Nephron (organoid): ENCODE measurements at regions not wholly inside any gene's neighbourhood (a gene's known extent, or its start where the extent isn't known, plus 50 kb on each side); places are given as distances from the start of the nearest gene placed in this dataset.

ENCODE experiments used
- H3K27ac Mint-ChIP-seq, 3 experiments: 2 replicates each; pipeline ENCODE4 v1.8.0; 2020; ENCODE audit warnings: mixed read lengths in 3 of 3, mild to moderate bottlenecking in 2 of 3, moderate library complexity in 1 of 3
- H3K27me3 Mint-ChIP-seq: 2 replicates; pipeline ENCODE4 v1.8.0; 2021; ENCODE audit warnings: low read depth, mild to moderate bottlenecking, moderate library complexity, mixed read lengths
- H3K36me3 Mint-ChIP-seq: 2 replicates; pipeline ENCODE4 v1.8.0; 2020; ENCODE audit warnings: low read depth, mixed read lengths
- H3K4me1 Mint-ChIP-seq: 2 replicates; pipeline ENCODE4 v1.8.0; 2020; ENCODE audit warnings: mixed read lengths
- H3K4me3 Mint-ChIP-seq, 3 experiments: 2 replicates each; pipeline ENCODE4 v1.8.0; 2020; ENCODE audit warnings: mild to moderate bottlenecking in 3 of 3, mixed read lengths in 3 of 3, moderate library complexity in 2 of 3
- H3K9me3 Mint-ChIP-seq: 2 replicates; pipeline ENCODE4 v1.8.0; 2020; ENCODE audit warnings: mixed read lengths
- TF ChIP-seq, protein P1 (sequence below), 3 experiments: fragments of 200-600 bp; sonication (generic); IDR thresholded peaks; one replicate each; pipeline ENCODE4 v1.5.0; 2021; ENCODE audit warnings: antibody characterized with exemption in 3 of 3; ENCODE audit not compliant: unreplicated experiment in 3 of 3

DNA sequence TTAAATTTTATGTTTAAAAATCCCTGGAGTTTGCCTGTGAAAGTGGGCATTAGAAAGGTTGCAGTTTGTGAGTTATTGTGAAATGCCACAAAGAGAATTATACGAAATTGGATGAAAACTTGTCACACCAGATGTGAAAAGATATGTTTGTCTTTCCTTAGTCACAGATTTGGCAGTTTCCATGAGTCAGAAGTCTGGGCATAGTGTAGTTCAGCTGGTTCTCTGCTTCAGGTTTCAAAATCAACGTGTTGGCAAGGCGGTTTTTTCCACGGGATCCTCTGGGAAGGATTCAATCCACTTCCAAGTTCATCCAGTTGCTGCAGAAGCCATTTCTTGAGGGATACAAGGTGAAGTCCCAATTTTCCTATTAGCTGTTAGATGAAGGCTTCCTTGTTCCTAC lies 658.0 kb upstream of the CDH2 start:
- H3K4me1 Mint-ChIP-seq: no peaks in the 10 kb centered on the region
- no peaks in the 10 kb centered on the region for H3K36me3 Mint-ChIP-seq

DNA sequence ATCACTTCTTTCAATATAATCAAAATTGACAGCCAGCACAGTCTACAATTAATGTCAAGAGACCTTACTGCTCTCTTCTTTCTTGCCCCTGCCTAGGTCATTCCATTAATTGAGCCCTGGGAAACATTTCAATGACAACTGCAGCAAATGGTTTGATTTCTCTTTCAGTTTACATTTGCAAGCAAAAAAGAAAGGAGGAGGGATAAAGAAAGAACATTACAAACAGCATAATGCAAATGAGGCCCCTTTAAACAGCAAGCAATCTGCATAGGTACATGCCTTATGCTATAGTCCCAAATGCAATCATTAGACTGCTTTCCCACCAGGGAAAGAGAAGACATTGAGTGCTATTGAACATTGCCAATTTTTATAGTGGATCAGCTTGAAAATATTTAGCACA lies 655.0 kb upstream of the CDH2 start:
- Mint-ChIP-seq H3K27ac (no peak overlapping the region), H3K36me3 (no peaks in the 10 kb centered on the region), H3K27me3 (peaks cover 3% of the 10 kb centered on the region), H3K4me1 (no peaks in the 10 kb centered on the region), H3K4me3 (no peak overlapping the region), H3K9me3 (no peaks in the 10 kb centered on the region)
- TF ChIP-seq, protein P1, sequence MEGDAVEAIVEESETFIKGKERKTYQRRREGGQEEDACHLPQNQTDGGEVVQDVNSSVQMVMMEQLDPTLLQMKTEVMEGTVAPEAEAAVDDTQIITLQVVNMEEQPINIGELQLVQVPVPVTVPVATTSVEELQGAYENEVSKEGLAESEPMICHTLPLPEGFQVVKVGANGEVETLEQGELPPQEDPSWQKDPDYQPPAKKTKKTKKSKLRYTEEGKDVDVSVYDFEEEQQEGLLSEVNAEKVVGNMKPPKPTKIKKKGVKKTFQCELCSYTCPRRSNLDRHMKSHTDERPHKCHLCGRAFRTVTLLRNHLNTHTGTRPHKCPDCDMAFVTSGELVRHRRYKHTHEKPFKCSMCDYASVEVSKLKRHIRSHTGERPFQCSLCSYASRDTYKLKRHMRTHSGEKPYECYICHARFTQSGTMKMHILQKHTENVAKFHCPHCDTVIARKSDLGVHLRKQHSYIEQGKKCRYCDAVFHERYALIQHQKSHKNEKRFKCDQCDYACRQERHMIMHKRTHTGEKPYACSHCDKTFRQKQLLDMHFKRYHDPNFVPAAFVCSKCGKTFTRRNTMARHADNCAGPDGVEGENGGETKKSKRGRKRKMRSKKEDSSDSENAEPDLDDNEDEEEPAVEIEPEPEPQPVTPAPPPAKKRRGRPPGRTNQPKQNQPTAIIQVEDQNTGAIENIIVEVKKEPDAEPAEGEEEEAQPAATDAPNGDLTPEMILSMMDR (IDR thresholded peaks at IDR 0.05; ENCODE audit: unreplicated experiment in 3 of 3): no peak

More for the DNA sequence above, 658.0 kb upstream of the CDH2 start:
- H3K4me3 Mint-ChIP-seq: no peak overlapping the region
- H3K9me3 Mint-ChIP-seq: no peaks in the 10 kb centered on the region
- no peak overlapping the region for H3K27ac Mint-ChIP-seq
- H3K27me3 Mint-ChIP-seq: peaks cover 3% of the 10 kb centered on the region
- TF ChIP-seq, protein P1 (IDR thresholded peaks at IDR 0.05; ENCODE audit: unreplicated experiment in 3 of 3): no peak

DNA sequence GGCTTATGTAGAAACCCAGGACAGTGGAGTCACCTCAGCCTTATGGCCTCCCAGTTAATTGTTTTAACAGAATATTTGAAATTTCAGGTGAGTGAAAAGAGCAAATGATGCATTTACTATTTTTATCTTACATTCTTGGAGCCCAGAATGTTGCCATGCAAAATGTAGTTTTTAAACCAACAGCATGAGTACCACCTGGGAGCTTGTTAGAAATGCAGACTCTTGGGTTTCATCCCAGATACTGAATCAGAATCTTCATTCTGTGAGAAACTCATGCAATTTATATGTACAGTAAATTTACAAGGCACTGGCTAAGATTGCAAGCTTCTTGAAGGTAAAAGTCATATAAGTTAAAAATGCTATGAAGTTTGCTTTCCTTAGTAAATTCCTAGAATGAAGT lies 654.5 kb upstream of the CDH2 start:
- H3K27me3 Mint-ChIP-seq: no peaks in the 10 kb centered on the region
- H3K27ac Mint-ChIP-seq: no peak overlapping the region
- no peaks in the 10 kb centered on the region for H3K36me3 Mint-ChIP-seq

DNA sequence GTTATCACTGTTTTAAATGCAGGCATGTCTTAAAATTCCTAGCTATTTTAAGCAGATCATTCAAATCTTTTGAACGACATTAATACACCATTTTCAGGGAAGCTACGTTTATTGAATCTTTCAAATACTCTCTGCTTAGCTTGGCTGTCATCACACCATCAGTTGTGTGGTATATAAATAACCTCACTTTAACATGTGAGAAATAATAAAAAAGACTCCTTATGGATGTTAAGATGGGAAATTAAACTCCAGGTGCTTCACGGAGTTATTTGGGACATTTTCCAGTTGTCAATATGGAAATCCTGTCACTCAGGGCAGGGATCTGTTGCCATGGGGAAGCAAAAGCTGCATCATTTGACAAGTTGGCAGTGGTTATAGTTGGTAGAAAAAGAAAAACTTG lies 649.2 kb upstream of the CDH2 start:
- Mint-ChIP-seq H3K4me1 (no peaks in the 10 kb centered on the region), H3K27me3 (no peaks in the 10 kb centered on the region), H3K4me3 (no peak overlapping the region), H3K27ac (no peak overlapping the region), H3K36me3 (no peaks in the 10 kb centered on the region), H3K9me3 (no peaks in the 10 kb centered on the region)
- TF ChIP-seq, protein P1 (IDR thresholded peaks at IDR 0.05; ENCODE audit: unreplicated experiment in 3 of 3): no peak

More for the DNA sequence above, 654.5 kb upstream of the CDH2 start:
- H3K9me3 Mint-ChIP-seq: no peaks in the 10 kb centered on the region
- no peaks in the 10 kb centered on the region for H3K4me1 Mint-ChIP-seq
- no peak overlapping the region for H3K4me3 Mint-ChIP-seq
- TF ChIP-seq, protein P1 (IDR thresholded peaks at IDR 0.05; ENCODE audit: unreplicated experiment in 3 of 3): no peak

DNA sequence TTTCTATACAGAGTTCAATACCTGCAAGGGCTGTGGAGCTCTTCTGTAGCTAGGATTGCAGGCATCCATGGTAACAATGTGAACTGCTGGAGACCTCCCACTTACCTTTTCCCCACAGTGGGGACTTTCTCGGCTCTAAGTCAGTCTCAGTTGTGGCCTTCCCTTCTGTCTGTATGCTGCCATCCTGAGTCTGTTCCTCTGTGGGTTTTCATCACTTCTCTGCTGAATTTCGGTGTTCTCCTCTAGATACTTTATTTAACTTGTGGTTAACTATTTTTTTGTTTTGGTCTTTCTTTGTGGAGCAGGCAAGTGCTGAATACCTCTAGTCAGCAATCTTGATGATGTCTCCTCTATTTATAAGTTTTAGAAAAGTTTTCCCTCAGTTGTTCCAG lies 647.2 kb upstream of the CDH2 start:
- Mint-ChIP-seq H3K36me3 (no peaks in the 10 kb centered on the region), H3K4me3 (no peak overlapping the region), H3K27ac (no peak overlapping the region), H3K4me1 (no peaks in the 10 kb centered on the region), H3K27me3 (no peaks in the 10 kb centered on the region), H3K9me3 (no peaks in the 10 kb centered on the region)
- TF ChIP-seq, protein P1 (IDR thresholded peaks at IDR 0.05; ENCODE audit: unreplicated experiment in 3 of 3): no peak

DNA sequence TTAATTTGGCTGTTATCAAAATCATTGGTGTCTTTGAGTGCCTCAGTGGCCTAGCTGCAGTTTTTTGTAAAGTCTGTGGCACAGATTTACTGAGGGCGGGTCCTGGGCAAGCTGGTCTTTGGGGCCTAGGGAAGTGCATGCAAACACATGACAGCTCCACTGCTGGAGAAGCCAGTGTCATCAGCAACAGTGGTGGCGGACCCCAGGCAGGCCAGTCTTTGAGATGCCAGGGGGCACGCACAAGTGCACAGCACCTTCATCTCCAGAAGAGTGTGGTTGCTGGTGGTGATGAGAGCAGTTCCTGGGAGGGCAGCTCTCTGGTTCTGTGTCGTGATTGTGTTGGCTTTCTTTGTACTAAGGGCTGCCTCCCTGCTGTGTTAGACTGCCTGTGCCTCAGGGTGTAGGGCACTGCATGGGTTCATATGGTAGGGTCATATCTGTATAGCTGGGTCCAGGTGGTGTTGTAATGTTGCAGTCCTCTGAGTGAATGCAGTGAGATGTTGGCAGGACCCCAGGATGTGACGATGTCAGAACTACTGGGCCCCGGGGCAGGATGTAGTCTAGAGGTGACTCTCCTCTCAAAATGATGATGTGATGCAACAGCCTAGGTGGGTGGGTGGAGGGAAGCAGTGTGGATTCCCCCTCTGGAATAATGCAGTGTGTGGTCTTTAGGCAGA lies 646.7 kb upstream of the CDH2 start:
- H3K27me3 Mint-ChIP-seq: no peaks in the 10 kb centered on the region
- no peaks in the 10 kb centered on the region for H3K9me3 Mint-ChIP-seq
- no peak overlapping the region for H3K27ac Mint-ChIP-seq
- no peak overlapping the region for H3K4me3 Mint-ChIP-seq
- no peaks in the 10 kb centered on the region for H3K36me3 Mint-ChIP-seq
- H3K4me1 Mint-ChIP-seq: no peaks in the 10 kb centered on the region
- TF ChIP-seq, protein P1 (IDR thresholded peaks at IDR 0.05; ENCODE audit: unreplicated experiment in 3 of 3): no peak
